DMS 273 treated with DMSO at 0.1 percent for 48 hours (cell line): ENCODE measurements at regions not wholly inside any gene's neighbourhood (a gene's known extent, or its start where the extent isn't known, plus 50 kb on each side); places are given as distances from the start of the nearest gene placed in this dataset.

Experiments
- DNase-seq: peaks from one replicate; lab custom pipeline; 2025; lab: John Stamatoyannopoulos, UW

GRCh38 chr1:207971331-207972219, 60.6 kb upstream of the CD34 start:
- no peak for DNase-seq

DNA sequence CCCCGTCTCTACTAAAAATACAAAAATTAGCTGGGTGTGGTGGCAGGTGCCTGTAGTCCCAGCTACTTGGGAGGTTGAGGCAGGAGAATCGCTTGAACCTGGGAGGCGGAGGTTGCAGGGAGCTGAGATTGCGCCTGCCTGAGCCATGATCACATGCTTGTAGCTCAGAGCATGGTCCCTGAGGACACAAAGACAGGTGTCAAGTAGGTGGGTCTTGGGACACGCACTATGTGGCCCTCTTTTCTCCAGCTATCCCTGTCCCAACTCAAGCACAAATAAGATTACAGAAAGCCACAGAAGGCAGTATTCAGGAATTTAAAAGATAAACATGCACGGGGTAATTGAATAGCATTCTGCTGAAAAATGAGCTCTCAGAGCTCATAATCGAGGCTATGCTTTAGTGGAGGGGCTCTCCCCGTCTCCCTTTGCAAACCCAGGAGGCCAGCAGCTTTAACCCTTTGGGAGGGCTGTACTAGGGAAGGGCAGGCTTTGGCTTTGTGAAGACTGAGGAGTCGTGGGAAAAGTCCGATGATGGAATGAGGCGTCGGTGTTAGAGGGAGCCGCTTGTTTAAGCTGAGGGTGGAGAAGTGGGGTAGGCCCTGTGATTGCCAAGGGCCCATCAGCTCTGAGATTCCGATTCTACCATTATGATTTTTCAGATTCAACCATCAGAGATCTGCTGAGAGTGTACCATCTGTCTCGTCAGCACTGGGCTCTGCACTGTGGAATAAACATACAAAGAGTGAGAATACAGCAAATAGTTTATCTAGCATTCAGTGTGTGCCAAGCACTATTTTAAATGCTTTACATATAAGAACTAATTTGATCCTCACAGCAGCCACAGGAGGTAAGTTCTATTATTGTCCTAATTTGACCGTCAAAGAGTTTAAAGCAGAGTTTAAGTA, 59.7 kb upstream of the CD34 start:
- DNase-seq: no peak

- DNase-seq: no peak
Measured at GRCh38 chr1:207969528-207969927, 58.6 kb upstream of the CD34 start.

DNA sequence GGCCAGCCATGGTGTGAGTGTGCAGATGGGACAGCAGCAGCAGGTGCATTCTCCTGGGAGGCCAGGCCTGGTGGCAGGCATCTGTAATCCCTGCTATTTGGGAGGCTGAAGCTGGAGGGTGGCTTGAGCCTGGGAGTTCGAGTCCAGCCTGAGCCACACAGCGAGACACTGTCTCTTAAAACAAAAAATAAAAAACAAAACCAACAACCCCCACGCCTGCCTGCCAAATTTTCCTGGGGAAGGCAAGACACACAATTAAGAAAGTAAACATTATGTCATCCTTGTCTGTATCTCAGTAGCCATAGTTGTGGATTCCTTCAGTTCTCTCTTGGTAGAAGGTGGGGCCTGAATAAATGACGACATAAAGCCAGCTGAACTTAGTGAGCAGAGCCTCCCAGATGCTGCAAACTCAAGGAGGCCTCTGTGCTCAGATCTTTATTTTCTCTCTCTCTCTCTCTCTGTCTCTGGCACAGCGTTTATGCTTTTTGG, 57.6 kb upstream of the CD34 start:
- no peak for DNase-seq

DNA sequence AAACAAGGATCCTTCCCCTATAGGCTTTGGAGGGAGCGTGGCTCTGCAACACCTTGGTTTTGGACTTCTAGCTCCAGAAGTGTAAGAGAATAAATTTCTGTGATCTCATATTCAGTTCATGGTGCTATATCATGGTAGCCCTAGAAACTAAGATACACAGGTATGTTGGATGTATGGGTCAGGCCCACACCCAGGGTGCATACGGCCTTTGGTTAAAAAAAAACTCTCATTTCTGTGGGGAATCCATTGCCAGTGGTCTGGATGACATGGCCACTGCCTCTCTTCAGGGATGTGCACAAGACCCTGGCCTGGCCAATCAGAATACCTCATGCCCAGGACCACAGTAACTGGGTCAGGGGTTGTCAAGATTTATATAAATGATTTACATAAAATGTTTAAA, 56.8 kb upstream of the CD34 start:
- no peak for DNase-seq

- DNase-seq: no peak
Measured at GRCh38 chr1:207966521-207966920, 55.6 kb upstream of the CD34 start.

DNA sequence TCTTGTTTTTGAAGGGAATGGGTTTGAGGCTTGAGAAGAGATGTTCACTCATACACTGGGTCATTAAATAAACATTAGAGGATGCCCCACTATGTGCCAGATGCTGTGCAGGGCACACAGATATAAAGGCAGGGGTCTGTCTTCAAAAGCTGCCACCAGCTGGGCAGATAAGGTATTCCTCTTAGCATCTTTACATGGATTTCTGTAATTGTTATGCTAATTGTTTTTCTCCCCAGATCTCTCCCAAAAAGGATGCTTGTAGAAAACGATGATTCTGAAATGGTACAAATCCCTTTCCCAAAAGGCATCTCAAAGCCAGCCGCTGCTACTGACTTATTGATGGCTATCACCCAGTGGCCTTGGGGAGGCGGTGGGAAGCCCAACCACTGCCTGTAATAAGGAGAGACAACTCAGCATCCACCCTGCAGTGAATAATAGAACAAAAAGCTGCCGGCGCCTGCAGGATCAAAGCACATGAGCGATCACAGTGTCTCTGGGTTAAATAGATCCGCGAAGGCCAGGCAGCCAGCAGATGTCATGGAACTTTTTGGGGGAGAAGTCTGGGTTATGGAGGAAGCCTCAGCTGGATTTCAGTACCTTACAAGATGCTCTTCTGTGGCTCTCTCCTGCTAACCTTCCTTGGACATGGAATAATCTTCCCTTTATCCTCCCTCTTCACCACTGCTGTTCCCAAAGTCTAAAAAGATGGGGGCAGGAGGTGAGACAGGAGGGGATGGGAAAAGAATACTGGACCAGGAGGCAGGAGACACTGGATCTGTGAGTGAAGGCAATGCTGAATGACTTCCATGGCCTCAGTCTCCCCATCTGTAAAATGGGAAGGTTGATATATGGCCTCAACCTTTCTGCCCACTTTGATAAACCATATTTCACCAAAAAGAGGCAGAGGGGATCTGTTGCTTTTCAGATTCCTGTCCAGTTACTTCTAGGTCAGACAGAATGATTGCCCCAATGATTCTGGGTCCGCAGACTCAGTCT, 54.8 kb upstream of the CD34 start:
- DNase-seq: no peak

DNA sequence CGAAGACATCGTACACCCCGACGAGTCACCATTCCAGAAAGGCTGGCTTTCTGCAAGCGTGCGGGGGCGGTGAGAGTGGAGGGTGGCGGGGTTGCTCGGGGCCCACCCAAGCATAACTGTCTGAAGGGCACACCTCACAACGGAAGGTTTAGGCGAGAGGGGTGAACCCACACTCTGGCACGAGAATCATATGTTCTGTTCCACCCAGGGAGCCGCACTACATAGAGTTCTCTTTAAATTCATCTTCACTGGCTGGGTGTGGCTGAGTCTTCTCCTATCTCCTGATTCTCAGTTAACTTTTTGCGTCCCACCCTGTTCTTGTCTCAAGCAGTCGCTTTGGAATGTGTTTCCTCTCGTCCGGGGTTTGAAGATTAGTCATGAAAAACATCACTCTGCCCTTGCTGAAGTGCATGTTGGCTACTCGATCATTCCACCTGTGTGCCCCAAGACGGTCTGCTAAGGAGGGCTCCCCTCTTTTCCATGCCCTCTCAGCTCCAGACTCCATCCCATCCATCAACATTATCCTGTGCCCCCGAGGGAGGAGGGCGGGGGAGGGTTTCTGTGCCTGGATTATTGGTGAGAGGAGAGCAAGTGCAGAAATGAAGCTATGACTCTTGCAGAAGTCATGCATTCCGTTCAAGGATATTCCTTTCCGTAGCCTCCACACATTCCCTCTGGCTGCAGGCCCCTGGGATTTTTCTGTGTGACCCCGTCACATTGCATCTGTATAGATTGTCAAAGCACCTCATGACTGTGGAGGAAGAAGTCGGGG, 53.5 kb upstream of the CD34 start:
- DNase-seq: no peak

GRCh38 chr1:207963427-207964194, 52.7 kb upstream of the CD34 start:
- DNase-seq: peak; percentile 11

- DNase-seq: no peak
Measured at GRCh38 chr1:207962716-207963426, 51.9 kb upstream of the CD34 start.
